ENCODE measurements at regions not wholly inside any gene's neighbourhood (a gene's known extent, or its start where the extent isn't known, plus 50 kb on each side); places are given as distances from the start of the nearest gene placed in this dataset.

GRCh38 chr1:74847715-74848114, 114.8 kb downstream of the TYW3 start:
- no peak for TF ChIP-seq POLR2A (IDR thresholded peaks at IDR 0.05; ENCODE audit: low read depth, low read length)
- no peak for TF ChIP-seq PAX5 (IDR thresholded peaks at IDR 0.05; ENCODE audit: insufficient read depth, low read length, severe bottlenecking)
- no peak for TF ChIP-seq POLR2AphosphoS5 (IDR thresholded peaks at IDR 0.05; ENCODE audit: low read depth, low read length)
- no peak for TF ChIP-seq SPI1 (IDR thresholded peaks at IDR 0.05; ENCODE audit: low read depth, low read length)
